ENCODE measurements at regions not wholly inside any gene's neighbourhood (a gene's known extent, or its start where the extent isn't known, plus 50 kb on each side); places are given as distances from the start of the nearest gene placed in this dataset.

GRCh38 chr14:62253171-62253570 lies 491.0 kb downstream of the SNAPC1 start:
- no peak for DNase-seq (ENCODE audit: low read depth in 1 of 2, low spot score in 1 of 2)

GRCh38 chr14:62253911-62254310 lies 491.7 kb downstream of the SNAPC1 start:
- no peak for DNase-seq (ENCODE audit: low read depth in 1 of 2, low spot score in 1 of 2)

- DNase-seq (ENCODE audit: low read depth in 1 of 2, low spot score in 1 of 2): no peak
These were observed 507.0 kb downstream of the SNAPC1 start for GRCh38 chr14:62269204-62269603.

- no peak for DNase-seq (ENCODE audit: low read depth in 1 of 2, low spot score in 1 of 2)
These were observed 508.0 kb downstream of the SNAPC1 start for GRCh38 chr14:62270236-62270635.

GRCh38 chr14:62280366-62280765 lies 518.1 kb downstream of the SNAPC1 start:
- no peak for DNase-seq (ENCODE audit: low read depth in 1 of 2, low spot score in 1 of 2)

- DNase-seq (ENCODE audit: low read depth in 1 of 2, low spot score in 1 of 2): no peak
These were observed 521.6 kb downstream of the SNAPC1 start for GRCh38 chr14:62283837-62284236.

- DNase-seq (ENCODE audit: low read depth in 1 of 2, low spot score in 1 of 2): no peak
These were observed 527.3 kb downstream of the SNAPC1 start for GRCh38 chr14:62289471-62289870.

GRCh38 chr14:62301080-62301479 lies 538.9 kb downstream of the SNAPC1 start:
- DNase-seq (ENCODE audit: low read depth in 1 of 2, low spot score in 1 of 2): no peak

GRCh38 chr14:62301911-62302310 lies 539.7 kb downstream of the SNAPC1 start:
- no peak for DNase-seq (ENCODE audit: low read depth in 1 of 2, low spot score in 1 of 2)

- no peak for DNase-seq (ENCODE audit: low read depth in 1 of 2, low spot score in 1 of 2)
These were observed 541.2 kb downstream of the SNAPC1 start for GRCh38 chr14:62303437-62303836.

- DNase-seq (ENCODE audit: low read depth in 1 of 2, low spot score in 1 of 2): no peak
These were observed 542.0 kb downstream of the SNAPC1 start for GRCh38 chr14:62304257-62304656.

- no peak for DNase-seq (ENCODE audit: low read depth in 1 of 2, low spot score in 1 of 2)
These were observed 545.6 kb downstream of the SNAPC1 start for GRCh38 chr14:62307844-62308243.

- no peak for DNase-seq (ENCODE audit: low read depth in 1 of 2, low spot score in 1 of 2)
These were observed 546.1 kb downstream of the SNAPC1 start for GRCh38 chr14:62308316-62308715.

GRCh38 chr14:62308891-62309290 lies 546.7 kb downstream of the SNAPC1 start:
- DNase-seq (ENCODE audit: low read depth in 1 of 2, low spot score in 1 of 2): no peak

GRCh38 chr14:62313212-62313611 lies 551.0 kb downstream of the SNAPC1 start:
- DNase-seq (ENCODE audit: low read depth in 1 of 2, low spot score in 1 of 2): no peak

GRCh38 chr14:62314221-62314620 lies 552.0 kb downstream of the SNAPC1 start:
- DNase-seq (ENCODE audit: low read depth in 1 of 2, low spot score in 1 of 2): no peak

- DNase-seq (ENCODE audit: low read depth in 1 of 2, low spot score in 1 of 2): no peak
These were observed 552.7 kb downstream of the SNAPC1 start for GRCh38 chr14:62314871-62315270.

GRCh38 chr14:62315631-62316030 lies 553.4 kb downstream of the SNAPC1 start:
- no peak for DNase-seq (ENCODE audit: low read depth in 1 of 2, low spot score in 1 of 2)

- DNase-seq (ENCODE audit: low read depth in 1 of 2, low spot score in 1 of 2): no peak
These were observed 560.0 kb downstream of the SNAPC1 start for GRCh38 chr14:62322216-62322615.

- DNase-seq (ENCODE audit: low read depth in 1 of 2, low spot score in 1 of 2): no peak
These were observed 567.2 kb downstream of the SNAPC1 start for GRCh38 chr14:62329427-62329826.

- DNase-seq (ENCODE audit: low read depth in 1 of 2, low spot score in 1 of 2): no peak
These were observed 585.4 kb downstream of the SNAPC1 start for GRCh38 chr14:62347562-62348011.

- DNase-seq (ENCODE audit: low read depth in 1 of 2, low spot score in 1 of 2): no peak
These were observed 595.1 kb downstream of the SNAPC1 start for GRCh38 chr14:62357362-62357761.

- no peak for DNase-seq (ENCODE audit: low read depth in 1 of 2, low spot score in 1 of 2)
These were observed 601.9 kb downstream of the SNAPC1 start for GRCh38 chr14:62364161-62364560.

GRCh38 chr14:62364800-62365280 lies 602.6 kb downstream of the SNAPC1 start:
- no peak for DNase-seq (ENCODE audit: low read depth in 1 of 2, low spot score in 1 of 2)
